Esophagus (tissue), 2 donors: ENCODE measurements at regions not wholly inside any gene's neighbourhood (a gene's known extent, or its start where the extent isn't known, plus 50 kb on each side); places are given as distances from the start of the nearest gene placed in this dataset.

Experiments used
- H3K27ac ChIP-seq, 2 donors: one replicate each; pipeline ENCODE4 v1.5.1; 2013; ENCODE audit warnings: low read depth in 2 of 2, mild to moderate bottlenecking in 2 of 2, inconsistent platforms in 1 of 2, low read length in 1 of 2, moderate library complexity in 1 of 2
- H3K27me3 ChIP-seq, 2 donors: one replicate each; pipeline ENCODE4 v1.6.1; 2013; ENCODE audit warnings: low read length in 2 of 2, control low read depth in 1 of 2, mild to moderate bottlenecking in 1 of 2; ENCODE audit not compliant: insufficient read depth in 2 of 2, control insufficient read depth in 1 of 2
- H3K36me3 ChIP-seq, 2 donors: one replicate each; pipeline ENCODE4 v1.6.1; 2013; ENCODE audit warnings: low read length in 1 of 2; ENCODE audit not compliant: control insufficient read depth in 2 of 2, insufficient read depth in 2 of 2
- H3K4me1 ChIP-seq, 2 donors: one replicate each; pipeline ENCODE4 v1.6.1; 2013; ENCODE audit warnings: low read length in 1 of 2; ENCODE audit not compliant: control insufficient read depth in 2 of 2, insufficient read depth in 2 of 2
- H3K4me3 ChIP-seq, 2 donors: one replicate each; pipeline ENCODE4 v1.5.1; 2013; ENCODE audit warnings: low read length in 2 of 2, mild to moderate bottlenecking in 2 of 2, low read depth in 1 of 2, moderate library complexity in 1 of 2
- H3K9me3 ChIP-seq, 2 donors: one replicate each; pipeline ENCODE4 v1.6.1; 2013; ENCODE audit warnings: mild to moderate bottlenecking in 2 of 2, low read depth in 1 of 2, low read length in 1 of 2, moderate library complexity in 1 of 2; ENCODE audit not compliant: control insufficient read depth in 2 of 2, insufficient read depth in 1 of 2
- WGBS, 2 donors: extraction: QIAGEN DNeasy Blood & Tissue Kit; methylation state at CpG; one replicate each; pipeline ENCODE4 v1.1.7; 2013; 5-methylcytosine and 5-hydroxymethylcytosine counted together
- donor health status: healthy with polysubstance abuse.
- donor health status: Bipolar disorder and iron deficiency.

DNA sequence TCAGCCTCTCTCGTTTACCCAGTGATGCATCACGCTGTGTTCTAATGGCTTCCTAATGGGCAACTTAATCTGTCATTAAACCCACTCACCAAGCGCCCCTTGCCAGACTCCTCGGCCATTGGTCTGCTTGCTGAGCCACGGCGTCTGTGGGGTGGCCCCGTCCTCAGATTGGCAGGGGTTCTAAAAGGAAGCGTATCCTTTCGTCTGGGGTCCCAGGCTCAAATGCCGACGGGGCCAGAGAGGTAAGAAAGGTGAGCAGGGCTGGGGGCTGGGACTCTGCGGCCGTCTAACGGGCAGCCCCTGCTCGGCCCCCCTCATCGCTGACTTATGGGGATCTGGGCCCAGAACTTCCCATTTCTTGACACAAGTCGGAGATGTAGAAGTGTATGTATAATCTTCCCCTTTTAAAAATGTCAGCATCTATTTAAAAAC, 315.1 kb upstream of the PROK2 start:
- Histone ChIP-seq H3K27ac (no peak overlapping the region), H3K9me3 (no peaks in the 10 kb centered on the region), H3K36me3 (no peaks in the 10 kb centered on the region), H3K4me3 (no peak overlapping the region), H3K4me1 (no peaks in the 10 kb centered on the region), H3K27me3 (no peaks in the 10 kb centered on the region)
- 40 to 62% methylated on average over 17 of the region's 17 CpGs for WGBS, 2 donors

DNA sequence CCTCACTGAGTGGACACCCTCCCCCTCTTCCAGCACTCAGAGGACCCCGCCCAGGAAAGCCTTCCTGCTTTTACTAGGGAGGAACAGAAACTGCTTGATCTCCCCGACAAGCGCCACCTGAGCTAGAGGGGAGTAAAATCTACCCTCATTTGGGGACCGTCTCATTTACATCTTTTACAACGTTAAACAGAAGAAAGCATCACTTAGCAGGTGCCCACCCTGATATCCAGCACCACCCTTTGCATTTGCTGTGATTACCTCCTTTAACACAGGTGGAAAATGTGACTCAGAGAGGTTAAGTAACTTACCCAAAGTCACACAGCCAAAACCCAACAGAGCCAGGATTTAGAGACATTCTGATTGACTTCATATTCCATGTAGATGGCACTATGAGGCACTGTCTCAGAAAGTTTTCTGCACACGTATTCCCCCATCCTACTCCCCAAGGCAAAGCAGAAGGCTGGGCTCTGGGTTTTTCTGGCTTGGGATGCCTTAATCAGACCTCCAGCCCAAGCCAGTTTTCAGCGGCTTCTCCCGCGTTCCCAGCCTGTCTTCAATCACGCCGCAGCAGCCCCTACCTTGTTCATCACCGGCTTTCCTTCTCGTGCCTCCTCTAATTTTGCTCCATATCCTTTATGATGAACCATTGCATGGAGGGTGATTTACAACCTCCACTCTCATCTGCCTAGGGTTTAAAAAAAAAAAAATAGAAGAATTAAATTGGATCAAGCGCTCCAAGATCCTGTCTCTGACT, 314.6 kb upstream of the PROK2 start:
- WGBS, 2 donors, result 81 to 86% methylated on average over 14 of the region's 14 CpGs
- no peak overlapping the region for H3K4me3 ChIP-seq

DNA sequence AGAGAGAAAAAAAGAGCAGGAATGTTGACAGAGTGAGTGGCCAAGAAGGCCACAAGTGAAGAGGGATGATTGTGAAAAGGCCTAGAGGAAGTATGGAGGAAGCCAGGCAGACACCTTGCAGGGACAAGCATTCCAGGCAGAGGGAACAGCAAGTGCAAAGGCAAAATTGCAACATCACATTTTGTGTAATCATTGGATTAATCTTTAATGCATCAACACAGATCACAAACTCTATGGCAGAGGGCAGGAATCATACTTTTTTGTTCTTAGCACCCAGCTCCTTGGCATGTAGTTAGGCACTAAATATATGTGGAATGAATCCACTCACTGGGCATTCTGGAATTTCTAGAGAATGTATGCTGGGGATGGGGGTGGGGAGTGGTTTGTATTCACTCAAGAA, 312.1 kb upstream of the PROK2 start:
- H3K4me3 ChIP-seq, result no peak overlapping the region
- no peaks in the 10 kb centered on the region for H3K4me1 ChIP-seq
- H3K27me3 ChIP-seq, result no peaks in the 10 kb centered on the region
- H3K27ac ChIP-seq, result no peak overlapping the region
- no peaks in the 10 kb centered on the region for H3K36me3 ChIP-seq
- H3K9me3 ChIP-seq, result no peaks in the 10 kb centered on the region

More for the DNA sequence above, 314.6 kb upstream of the PROK2 start:
- Histone ChIP-seq H3K36me3 (no peaks in the 10 kb centered on the region), H3K27me3 (no peaks in the 10 kb centered on the region), H3K9me3 (no peaks in the 10 kb centered on the region), H3K4me1 (no peaks in the 10 kb centered on the region), H3K27ac (no peak overlapping the region)

DNA sequence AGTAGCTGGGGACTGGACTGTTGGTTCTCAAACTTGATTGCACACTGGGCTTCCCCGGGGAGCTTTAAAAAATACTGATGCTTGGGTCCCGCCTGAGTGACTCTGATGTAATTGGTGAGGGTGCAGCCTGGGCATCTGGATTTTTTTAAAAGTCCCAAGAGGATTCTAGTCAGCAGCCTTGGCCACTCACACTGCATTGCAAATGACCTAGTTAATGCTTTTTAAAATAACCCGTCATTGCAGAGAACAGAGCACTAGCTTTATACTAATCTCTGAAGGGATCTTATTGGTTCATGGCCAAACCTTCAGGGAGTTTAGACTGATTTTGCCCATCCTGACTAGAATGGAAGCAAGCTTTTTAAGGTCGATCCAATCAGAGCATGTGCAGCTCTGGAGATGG, 310.6 kb upstream of the PROK2 start:
- no peaks in the 10 kb centered on the region for H3K9me3 ChIP-seq
- H3K4me3 ChIP-seq, result no peak overlapping the region
- H3K27me3 ChIP-seq, result no peaks in the 10 kb centered on the region
- H3K36me3 ChIP-seq, result no peaks in the 10 kb centered on the region
- H3K4me1 ChIP-seq, result no peaks in the 10 kb centered on the region
- WGBS, 2 donors, result 58 to 75% methylated on average over 4 of the region's 4 CpGs
- no peak overlapping the region for H3K27ac ChIP-seq

DNA sequence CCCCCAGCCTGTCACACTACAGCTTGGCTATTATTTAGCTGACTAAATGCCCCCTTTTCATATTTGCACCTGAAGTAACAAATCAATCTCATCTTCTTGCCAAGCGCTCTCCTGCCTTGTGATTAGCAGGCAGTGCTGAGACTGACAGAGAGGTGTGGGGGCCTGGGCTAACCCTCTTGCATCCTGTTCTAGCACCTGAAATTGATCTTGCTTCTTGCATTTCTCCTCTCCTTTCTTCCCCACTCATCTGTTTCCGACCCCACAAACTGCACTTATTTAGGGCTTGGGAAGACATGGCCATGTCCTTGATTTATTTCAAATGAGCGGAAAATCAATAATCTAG, 309.0 kb upstream of the PROK2 start:
- H3K9me3 ChIP-seq, result no peaks in the 10 kb centered on the region
- 93 to 95% methylated on average over 3 of the region's 3 CpGs for whole genome bisulfite sequencing, 2 donors
- H3K4me3 ChIP-seq, result no peak overlapping the region
- H3K36me3 ChIP-seq, result no peaks in the 10 kb centered on the region
- H3K27me3 ChIP-seq, result no peaks in the 10 kb centered on the region
- H3K27ac ChIP-seq, result no peak overlapping the region
- no peaks in the 10 kb centered on the region for H3K4me1 ChIP-seq

DNA sequence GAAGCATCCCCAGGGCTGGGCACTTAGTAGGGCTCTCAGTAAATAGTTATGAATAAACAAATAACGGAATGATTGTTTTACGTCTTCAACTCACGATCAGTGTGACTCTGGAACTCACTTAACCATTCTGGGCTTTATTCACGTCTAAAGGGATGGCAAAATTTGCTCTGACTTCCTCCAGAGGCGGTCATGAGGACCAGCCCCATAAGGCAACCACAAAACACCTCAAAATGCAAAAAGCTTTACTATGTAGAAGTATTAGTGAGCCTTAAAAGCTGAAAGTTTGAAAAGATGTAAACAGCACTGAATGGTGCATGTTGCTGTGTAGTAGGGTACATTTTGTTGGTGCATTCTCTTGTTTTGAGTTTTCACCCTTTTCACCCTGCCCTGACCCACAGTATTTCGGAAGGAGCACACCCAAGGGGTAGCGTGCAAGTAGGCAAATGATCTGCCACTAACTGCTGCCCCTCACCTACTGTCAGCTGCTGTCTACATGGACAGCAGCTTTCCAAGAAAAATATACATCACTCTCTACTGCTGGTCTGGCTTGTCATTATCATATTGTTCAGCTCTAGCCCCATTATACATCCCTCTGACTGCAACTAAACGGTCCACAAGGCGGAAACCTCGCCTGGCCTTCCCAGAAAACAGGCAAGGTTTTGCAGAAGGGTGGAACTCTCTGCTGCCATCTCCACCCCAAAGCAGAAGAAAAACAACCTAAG, 308.5 kb upstream of the PROK2 start:
- Histone ChIP-seq H3K36me3 (no peaks in the 10 kb centered on the region), H3K9me3 (no peaks in the 10 kb centered on the region), H3K4me3 (no peak overlapping the region), H3K27ac (no peak overlapping the region), H3K27me3 (no peaks in the 10 kb centered on the region), H3K4me1 (no peaks in the 10 kb centered on the region)
- 82 to 87% methylated on average over 10 of the region's 10 CpGs for WGBS, 2 donors

DNA sequence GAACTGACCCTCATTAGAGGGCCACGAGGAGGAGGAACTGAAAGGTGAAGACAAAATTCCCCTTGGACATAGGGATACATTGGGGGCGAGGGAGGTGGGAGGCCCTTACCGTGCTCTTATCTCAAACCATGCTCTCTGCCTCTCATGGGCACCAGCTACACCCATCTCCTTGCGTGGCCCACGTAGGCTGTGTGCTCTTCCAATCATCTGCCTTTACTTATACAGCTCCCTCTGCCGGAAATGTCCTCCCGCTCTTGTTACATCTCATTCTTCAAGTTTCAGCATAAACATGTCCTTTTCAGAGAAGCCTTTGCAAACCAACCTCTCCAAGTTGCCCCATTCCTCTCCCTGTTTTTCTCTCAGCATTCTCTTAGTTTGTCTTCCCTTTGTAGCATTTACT, 307.8 kb upstream of the PROK2 start:
- Histone ChIP-seq H3K27me3 (no peaks in the 10 kb centered on the region), H3K4me1 (no peaks in the 10 kb centered on the region), H3K4me3 (no peak overlapping the region), H3K27ac (no peak overlapping the region), H3K9me3 (no peaks in the 10 kb centered on the region), H3K36me3 (no peaks in the 10 kb centered on the region)
- 89 to 92% methylated on average over 7 of the region's 7 CpGs for WGBS, 2 donors

DNA sequence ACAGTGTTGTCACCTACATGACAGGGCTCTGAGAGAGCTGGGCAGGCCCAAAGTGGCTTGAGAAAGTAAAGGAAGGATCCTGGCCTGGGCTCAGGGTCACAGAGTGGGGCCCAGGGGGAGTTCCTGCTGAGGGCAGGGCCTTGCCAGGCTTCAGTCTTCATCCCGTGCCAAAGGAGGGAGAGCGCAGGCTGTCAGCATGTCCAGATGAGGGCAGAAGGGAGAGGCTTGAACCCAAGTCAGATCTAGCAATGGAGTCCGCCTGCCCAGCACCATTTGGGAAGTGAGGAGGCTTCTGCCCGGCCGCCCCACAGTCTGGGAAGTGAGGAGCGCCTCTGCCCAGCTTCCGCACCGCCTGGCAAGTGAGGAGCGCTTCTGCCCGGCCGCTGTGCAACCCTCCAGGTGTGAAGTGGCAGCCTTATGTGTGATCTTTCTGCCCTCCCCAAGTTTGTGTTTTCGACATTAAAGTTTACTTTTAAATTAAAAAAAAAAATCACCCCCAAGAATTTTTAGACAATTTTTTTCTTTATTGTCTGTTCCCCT, 303.6 kb upstream of the PROK2 start:
- 95 to 96% methylated on average over 12 of the region's 12 CpGs for WGBS, 2 donors
- Histone ChIP-seq H3K36me3 (no peaks in the 10 kb centered on the region), H3K4me1 (no peaks in the 10 kb centered on the region), H3K27ac (no peak overlapping the region), H3K9me3 (no peaks in the 10 kb centered on the region), H3K27me3 (no peaks in the 10 kb centered on the region), H3K4me3 (no peak overlapping the region)

DNA sequence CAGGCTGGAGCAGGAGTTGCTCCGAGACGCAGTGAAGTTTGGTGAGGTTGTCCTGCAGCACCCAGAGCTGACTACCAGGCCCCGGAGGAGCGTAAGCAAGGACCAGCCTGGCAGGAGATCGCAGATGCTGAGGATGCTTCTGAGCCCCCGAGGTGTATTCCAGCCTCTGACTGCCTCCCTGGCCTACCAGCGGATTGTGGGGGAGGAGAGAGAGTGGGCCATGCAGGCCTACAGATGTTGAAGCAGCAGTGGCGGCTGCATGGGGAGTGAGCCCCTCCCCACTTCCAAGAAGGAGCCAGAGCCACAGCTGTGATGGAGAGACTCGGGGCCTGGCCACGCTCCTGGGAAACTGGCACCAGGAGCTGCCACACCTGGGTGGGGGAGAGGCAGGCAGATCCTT, 302.5 kb upstream of the PROK2 start:
- WGBS, 2 donors, result 94 to 95% methylated on average over 10 of the region's 10 CpGs
- Histone ChIP-seq H3K4me3 (no peak overlapping the region), H3K9me3 (no peaks in the 10 kb centered on the region), H3K27ac (no peak overlapping the region), H3K27me3 (no peaks in the 10 kb centered on the region), H3K4me1 (no peaks in the 10 kb centered on the region), H3K36me3 (no peaks in the 10 kb centered on the region)

DNA sequence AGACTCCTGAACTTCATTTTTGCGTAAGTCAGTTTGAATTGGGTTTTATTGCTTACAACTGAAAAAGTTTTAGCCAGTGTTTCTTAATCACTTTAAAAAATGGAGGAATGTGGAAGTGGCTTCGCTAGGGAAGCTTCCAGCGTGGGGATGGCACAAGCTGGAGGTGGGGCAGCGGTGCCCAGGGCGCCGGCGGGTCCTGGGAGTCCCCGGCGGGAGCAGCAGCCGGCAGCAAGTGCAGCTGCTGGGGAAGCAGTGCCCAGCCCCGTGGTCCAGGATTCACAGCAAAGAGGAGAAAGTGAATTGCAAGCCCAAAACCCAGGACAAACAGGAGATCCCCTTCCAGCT, 301.8 kb upstream of the PROK2 start:
- 86 to 87% methylated on average over 11 of the region's 11 CpGs for WGBS, 2 donors
- no peaks in the 10 kb centered on the region for H3K36me3 ChIP-seq
- no peak overlapping the region for H3K27ac ChIP-seq
- H3K4me3 ChIP-seq, result no peak overlapping the region
- H3K27me3 ChIP-seq, result no peaks in the 10 kb centered on the region
- H3K9me3 ChIP-seq, result no peaks in the 10 kb centered on the region
- no peaks in the 10 kb centered on the region for H3K4me1 ChIP-seq
